ENCODE measurements at regions not wholly inside any gene's neighbourhood (a gene's known extent, or its start where the extent isn't known, plus 50 kb on each side); places are given as distances from the start of the nearest gene placed in this dataset.
A peak's percentile ranks its signal among the peaks of the same experiment; 100 is the strongest.

DNA sequence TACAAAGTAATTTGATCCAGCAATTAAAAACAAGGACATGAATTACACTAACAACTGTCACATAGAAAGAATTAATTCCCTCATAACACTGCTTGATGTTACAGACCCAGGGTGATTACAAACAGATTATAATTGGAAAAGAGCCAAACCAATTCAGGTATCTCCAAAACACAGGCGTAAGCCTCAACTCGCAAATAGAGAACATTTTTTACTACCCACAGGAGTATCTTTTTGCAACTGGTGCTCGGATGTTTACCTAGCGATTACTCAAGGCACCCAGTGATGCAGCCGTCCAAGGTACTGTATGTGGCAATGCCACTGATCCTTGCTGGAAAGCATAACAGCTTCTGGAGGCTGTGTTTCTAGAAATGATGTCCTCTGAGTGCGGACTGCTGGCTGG lies 386.1 kb upstream of the KIF2A start:
- H3K36me3 ChIP-seq (ENCODE audit: low read depth), result no peaks in the 10 kb centered on the region
- H2AFZ ChIP-seq, result no peak overlapping the region
- no peak overlapping the region for H3K4me3 ChIP-seq
- BruUV-seq (replicated peaks), result no TSS peak
- H3K4me2 ChIP-seq, result no peak overlapping the region
- peak in 1 of 2 experiments; percentile 60 for DNase-seq
- peaks cover 17% of the 10 kb centered on the region for H3K27me3 ChIP-seq (ENCODE audit: insufficient read depth, low read depth)
- no peak for TF ChIP-seq EZH2 (IDR thresholded peaks at IDR 0.05; ENCODE audit: low read depth)
- TF ChIP-seq, protein P1, sequence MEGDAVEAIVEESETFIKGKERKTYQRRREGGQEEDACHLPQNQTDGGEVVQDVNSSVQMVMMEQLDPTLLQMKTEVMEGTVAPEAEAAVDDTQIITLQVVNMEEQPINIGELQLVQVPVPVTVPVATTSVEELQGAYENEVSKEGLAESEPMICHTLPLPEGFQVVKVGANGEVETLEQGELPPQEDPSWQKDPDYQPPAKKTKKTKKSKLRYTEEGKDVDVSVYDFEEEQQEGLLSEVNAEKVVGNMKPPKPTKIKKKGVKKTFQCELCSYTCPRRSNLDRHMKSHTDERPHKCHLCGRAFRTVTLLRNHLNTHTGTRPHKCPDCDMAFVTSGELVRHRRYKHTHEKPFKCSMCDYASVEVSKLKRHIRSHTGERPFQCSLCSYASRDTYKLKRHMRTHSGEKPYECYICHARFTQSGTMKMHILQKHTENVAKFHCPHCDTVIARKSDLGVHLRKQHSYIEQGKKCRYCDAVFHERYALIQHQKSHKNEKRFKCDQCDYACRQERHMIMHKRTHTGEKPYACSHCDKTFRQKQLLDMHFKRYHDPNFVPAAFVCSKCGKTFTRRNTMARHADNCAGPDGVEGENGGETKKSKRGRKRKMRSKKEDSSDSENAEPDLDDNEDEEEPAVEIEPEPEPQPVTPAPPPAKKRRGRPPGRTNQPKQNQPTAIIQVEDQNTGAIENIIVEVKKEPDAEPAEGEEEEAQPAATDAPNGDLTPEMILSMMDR (conservative IDR thresholded peaks at IDR 0.05), result no peak
- H3K79me2 ChIP-seq (ENCODE audit: low read depth), result no peaks in the 10 kb centered on the region
- H4K20me1 ChIP-seq (ENCODE audit: insufficient read depth), result no peaks in the 10 kb centered on the region
- no peaks in the 10 kb centered on the region for H3F3A ChIP-seq (ENCODE audit: insufficient read depth, low read depth)
- H3K4me1 ChIP-seq (replicated peaks; ENCODE audit: insufficient read depth), result no peaks in the 10 kb centered on the region
- no peaks in the 10 kb centered on the region for H3K9me3 ChIP-seq (ENCODE audit: insufficient read depth, low read depth)
- H3K9me2 ChIP-seq (ENCODE audit: insufficient read depth), result no peaks in the 10 kb centered on the region
- ChIA-PET POLR2A (ENCODE audit: unreplicated experiment) (no interaction called here), CTCF (no interaction called here)
- H3K27ac ChIP-seq, result no peak overlapping the region
- intact Hi-C loops (cut with micrococcal nuclease; ENCODE audit: unreplicated experiment), result no loop called here

- Histone ChIP-seq H3K4me2 (no peak overlapping the region), H2AFZ (no peak overlapping the region), H3K36me3 (ENCODE audit: low read depth) (no peaks in the 10 kb centered on the region), H3K79me2 (ENCODE audit: low read depth) (no peaks in the 10 kb centered on the region), H3K9me2 (ENCODE audit: insufficient read depth) (no peaks in the 10 kb centered on the region; the same call in 1 of the 2 replicates), H3F3A (ENCODE audit: insufficient read depth, low read depth) (no peaks in the 10 kb centered on the region), H3K9me3 (ENCODE audit: insufficient read depth, low read depth) (no peaks in the 10 kb centered on the region), H4K20me1 (ENCODE audit: insufficient read depth) (no peaks in the 10 kb centered on the region), H3K4me1 (replicated peaks; ENCODE audit: insufficient read depth) (no peaks in the 10 kb centered on the region), H3K4me3 (no peak overlapping the region), H3K27me3 (ENCODE audit: insufficient read depth, low read depth) (peaks cover 6% of the 10 kb centered on the region; the same call in 1 of the 2 replicates), H3K27ac (no peak overlapping the region)
- TF ChIP-seq EZH2 (IDR thresholded peaks at IDR 0.05; ENCODE audit: low read depth), result no peak
- TF ChIP-seq, protein P1 (conservative IDR thresholded peaks at IDR 0.05), result no peak
- no TSS peak for BruUV-seq (replicated peaks)
- POLR2A ChIA-PET (ENCODE audit: unreplicated experiment), result no interaction called here
- CTCF ChIA-PET, result no interaction called here
- DNase-seq, result no peak
- intact Hi-C loops (cut with micrococcal nuclease; ENCODE audit: unreplicated experiment), result no loop called here
Observed at GRCh38 chr5:61924251-61924650, 381.8 kb upstream of the KIF2A start.

DNA sequence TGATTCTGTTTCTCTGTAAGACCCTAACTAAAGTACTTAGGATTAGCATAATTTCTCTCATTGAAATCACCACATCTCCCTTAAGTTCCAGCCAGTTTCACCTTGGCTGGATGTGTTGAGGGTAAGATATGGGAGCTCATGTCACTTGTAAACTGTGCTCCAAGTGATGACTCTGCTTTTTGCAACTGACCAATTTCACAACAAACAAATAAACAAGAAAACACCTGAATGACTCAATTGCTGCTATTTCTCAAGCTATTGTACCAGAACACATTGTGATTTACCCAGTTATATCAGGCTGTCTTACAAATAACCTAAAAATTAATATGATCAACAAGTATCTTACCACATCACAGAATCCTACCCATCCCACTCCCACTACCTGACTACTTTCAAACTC lies 379.1 kb upstream of the KIF2A start:
- Histone ChIP-seq H3K27ac (no peak overlapping the region), H3K36me3 (ENCODE audit: low read depth) (no peaks in the 10 kb centered on the region), H3K4me1 (replicated peaks; ENCODE audit: insufficient read depth) (no peaks in the 10 kb centered on the region), H2AFZ (no peak overlapping the region), H4K20me1 (ENCODE audit: insufficient read depth) (no peaks in the 10 kb centered on the region), H3F3A (ENCODE audit: insufficient read depth, low read depth) (no peaks in the 10 kb centered on the region), H3K4me2 (no peak overlapping the region), H3K9me2 (ENCODE audit: insufficient read depth) (no peaks in the 10 kb centered on the region; the same call in 1 of the 2 replicates), H3K4me3 (no peak overlapping the region), H3K9me3 (ENCODE audit: insufficient read depth, low read depth) (no peaks in the 10 kb centered on the region), H3K79me2 (ENCODE audit: low read depth) (no peaks in the 10 kb centered on the region), H3K27me3 (ENCODE audit: insufficient read depth, low read depth) (peaks cover 6% of the 10 kb centered on the region; the same call in 1 of the 2 replicates)
- CTCF ChIA-PET, result no interaction called here
- TF ChIP-seq, protein P1 (conservative IDR thresholded peaks at IDR 0.05), result no peak
- no peak for TF ChIP-seq EZH2 (IDR thresholded peaks at IDR 0.05; ENCODE audit: low read depth)
- no peak for DNase-seq
- POLR2A ChIA-PET (ENCODE audit: unreplicated experiment), result no interaction called here
- no TSS peak for BruUV-seq (replicated peaks)
- intact Hi-C loops (cut with micrococcal nuclease; ENCODE audit: unreplicated experiment), result no loop called here
